ENCODE measurements at regions not wholly inside any gene's neighbourhood (a gene's known extent, or its start where the extent isn't known, plus 50 kb on each side); places are given as distances from the start of the nearest gene placed in this dataset.
A peak's percentile ranks its signal among the peaks of the same experiment; 100 is the strongest.

DNA sequence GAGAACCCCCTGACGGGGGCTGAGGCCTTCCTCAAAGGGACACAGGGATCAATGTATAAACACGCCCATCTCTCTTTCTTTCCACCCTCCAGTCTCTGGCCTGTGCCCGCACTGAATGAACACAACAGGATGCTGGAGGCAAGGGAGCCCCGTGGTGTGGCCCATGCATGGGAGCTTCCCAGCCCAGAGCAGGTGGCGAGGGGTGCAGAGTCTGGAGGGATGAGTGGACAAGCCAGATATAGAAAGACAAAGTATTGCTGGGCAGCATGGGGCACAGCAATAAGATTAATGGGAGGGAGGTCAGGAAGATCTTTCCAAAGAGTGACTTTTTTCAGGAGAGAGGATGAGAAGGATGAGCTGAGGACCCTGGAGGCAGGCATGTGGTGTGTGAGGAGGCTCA lies 103.7 kb downstream of the C5orf15 start:
- Mint-ChIP-seq H3K36me3 (ENCODE audit: low read depth) (no peaks in the 10 kb centered on the region), H3K4me3 (no peak overlapping the region), H3K4me1 (ENCODE audit: low read depth) (peaks cover 5% of the 10 kb centered on the region), H3K27ac (no peak overlapping the region), H3K27me3 (peaks cover 9% of the 10 kb centered on the region), H3K9me3 (no peaks in the 10 kb centered on the region)
- H3K36me3 ChIP-seq (ENCODE audit: insufficient read depth, low read length) = no peaks in the 10 kb centered on the region
- H3K9me3 ChIP-seq (ENCODE audit: control insufficient read depth in 1 of 2, insufficient read depth in 1 of 2, low read length in 2 of 2) = no peaks in the 10 kb centered on the region
- no peak for DNase-seq
- ChIA-PET POLR2A (no interaction called here), CTCF (no interaction called here)
- H3K27ac ChIP-seq (ENCODE audit: low read depth in 1 of 2, low read length in 2 of 2) = no peak overlapping the region
- peaks cover 0 to under 1% of the 10 kb centered on the region in 2 experiments for H3K27me3 ChIP-seq (ENCODE audit: control insufficient read depth in 1 of 2, insufficient read depth in 2 of 2, low read length in 2 of 2)
- intact Hi-C loops (cut with DNase I, micrococcal nuclease) = loop anchor here in 1 of 2 experiments (10.0 kb wide), 1 partner anchor 110 kb away; no protein-coding TSS in a partner anchor
- no peak for ATAC-seq (ENCODE audit: poor library complexity)
- H3K4me3 ChIP-seq (ENCODE audit: low read length) = no peak overlapping the region
- no peaks in the 10 kb centered on the region for H3K4me1 ChIP-seq (ENCODE audit: insufficient read depth, low read length)
- TF ChIP-seq, protein P1, sequence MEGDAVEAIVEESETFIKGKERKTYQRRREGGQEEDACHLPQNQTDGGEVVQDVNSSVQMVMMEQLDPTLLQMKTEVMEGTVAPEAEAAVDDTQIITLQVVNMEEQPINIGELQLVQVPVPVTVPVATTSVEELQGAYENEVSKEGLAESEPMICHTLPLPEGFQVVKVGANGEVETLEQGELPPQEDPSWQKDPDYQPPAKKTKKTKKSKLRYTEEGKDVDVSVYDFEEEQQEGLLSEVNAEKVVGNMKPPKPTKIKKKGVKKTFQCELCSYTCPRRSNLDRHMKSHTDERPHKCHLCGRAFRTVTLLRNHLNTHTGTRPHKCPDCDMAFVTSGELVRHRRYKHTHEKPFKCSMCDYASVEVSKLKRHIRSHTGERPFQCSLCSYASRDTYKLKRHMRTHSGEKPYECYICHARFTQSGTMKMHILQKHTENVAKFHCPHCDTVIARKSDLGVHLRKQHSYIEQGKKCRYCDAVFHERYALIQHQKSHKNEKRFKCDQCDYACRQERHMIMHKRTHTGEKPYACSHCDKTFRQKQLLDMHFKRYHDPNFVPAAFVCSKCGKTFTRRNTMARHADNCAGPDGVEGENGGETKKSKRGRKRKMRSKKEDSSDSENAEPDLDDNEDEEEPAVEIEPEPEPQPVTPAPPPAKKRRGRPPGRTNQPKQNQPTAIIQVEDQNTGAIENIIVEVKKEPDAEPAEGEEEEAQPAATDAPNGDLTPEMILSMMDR (IDR thresholded peaks at IDR 0.05) = no peak

DNA sequence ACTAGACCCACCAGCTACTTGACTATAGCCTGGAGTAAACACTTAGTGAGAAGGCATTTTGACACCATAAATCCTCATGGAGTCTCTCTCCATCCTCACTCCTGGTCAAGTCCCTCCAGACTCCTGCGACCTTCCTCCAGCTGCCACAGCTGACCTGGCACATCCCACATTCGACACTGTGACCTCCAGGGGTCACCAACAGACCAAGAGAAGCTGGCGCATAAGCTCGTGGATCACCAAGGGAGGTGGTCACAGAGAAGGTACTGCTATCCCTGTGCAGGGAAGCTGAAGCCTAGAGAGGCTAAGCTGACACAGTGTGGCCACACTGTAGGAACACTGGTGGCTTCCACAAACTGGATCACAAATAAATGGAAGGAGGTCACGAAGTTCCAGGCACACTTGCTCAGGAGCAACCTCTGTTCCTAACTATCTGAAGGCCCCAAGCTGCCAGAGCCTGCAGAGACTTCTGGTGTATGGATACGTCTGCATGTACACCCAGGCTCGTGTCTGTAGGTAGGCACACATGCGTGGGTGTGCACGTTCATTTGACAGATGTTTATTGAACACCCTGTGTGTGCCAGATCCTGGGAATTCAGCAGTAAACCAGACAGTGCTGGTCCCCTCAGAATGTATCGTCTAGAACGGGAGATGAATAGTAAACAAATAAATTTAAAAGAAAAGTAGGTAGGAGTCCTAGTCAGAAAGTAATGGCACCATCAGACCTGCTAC lies 104.4 kb downstream of the C5orf15 start:
- H3K9me3 ChIP-seq (ENCODE audit: control insufficient read depth in 1 of 2, insufficient read depth in 1 of 2, low read length in 2 of 2) = peaks cover 0 to 2% of the 10 kb centered on the region in 2 experiments
- Mint-ChIP-seq H3K27me3 (peaks cover 6% of the 10 kb centered on the region), H3K4me1 (ENCODE audit: low read depth) (peaks cover 1% of the 10 kb centered on the region), H3K27ac (no peak overlapping the region), H3K9me3 (no peaks in the 10 kb centered on the region), H3K4me3 (no peak overlapping the region), H3K36me3 (ENCODE audit: low read depth) (no peaks in the 10 kb centered on the region)
- CTCF ChIA-PET = no interaction called here
- ATAC-seq (ENCODE audit: poor library complexity) = no peak
- no peaks in the 10 kb centered on the region for H3K36me3 ChIP-seq (ENCODE audit: insufficient read depth, low read length)
- TF ChIP-seq, protein P1 (IDR thresholded peaks at IDR 0.05) = no peak
- no peaks in the 10 kb centered on the region for H3K27me3 ChIP-seq (ENCODE audit: control insufficient read depth in 1 of 2, insufficient read depth in 2 of 2, low read length in 2 of 2)
- intact Hi-C loops (cut with DNase I, micrococcal nuclease) = loop anchor here in 1 of 2 experiments (10.0 kb wide), 1 partner anchor 109 kb away; no protein-coding TSS in a partner anchor
- H3K4me3 ChIP-seq (ENCODE audit: low read length) = no peak overlapping the region
- DNase-seq = no peak
- no peaks in the 10 kb centered on the region for H3K4me1 ChIP-seq (ENCODE audit: insufficient read depth, low read length)
- no peak overlapping the region for H3K27ac ChIP-seq (ENCODE audit: low read depth in 1 of 2, low read length in 2 of 2)
- POLR2A ChIA-PET = no interaction called here

DNA sequence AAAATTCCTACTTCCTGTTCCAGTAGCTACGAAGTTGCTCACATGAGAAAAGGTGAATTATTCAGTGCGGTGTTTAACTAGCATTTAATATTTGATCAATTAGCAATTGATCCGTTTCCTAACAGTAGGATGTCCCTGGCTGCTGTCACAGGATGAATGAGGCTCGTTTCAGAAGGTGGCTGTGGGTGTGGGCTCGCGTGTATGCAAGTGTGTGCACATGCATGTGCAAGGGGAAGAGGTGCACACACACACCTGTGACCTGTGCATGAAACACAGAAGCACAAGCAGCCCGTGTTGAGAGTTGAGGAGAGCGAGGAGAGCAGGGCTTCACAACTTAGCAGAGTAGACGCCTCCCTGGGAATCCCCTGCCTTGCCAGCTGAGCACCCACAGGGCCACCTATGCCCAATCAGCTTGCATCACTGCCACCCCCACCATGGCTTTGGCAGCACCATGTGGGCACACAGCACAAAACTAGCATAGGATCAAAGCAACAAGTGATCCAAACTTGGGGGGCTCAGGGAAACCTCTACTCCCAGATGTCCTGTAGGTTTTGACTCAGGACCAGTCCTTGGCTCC lies 107.2 kb downstream of the C5orf15 start:
- Mint-ChIP-seq H3K9me3 (no peaks in the 10 kb centered on the region), H3K27ac (no peak overlapping the region), H3K27me3 (peaks cover 5% of the 10 kb centered on the region), H3K4me3 (no peak overlapping the region), H3K36me3 (ENCODE audit: low read depth) (no peaks in the 10 kb centered on the region), H3K4me1 (ENCODE audit: low read depth) (no peaks in the 10 kb centered on the region)
- ATAC-seq (ENCODE audit: poor library complexity) (no peak), DNase-seq (peak in 1 of 14 experiments; percentile 9)
- intact Hi-C loops (cut with DNase I, micrococcal nuclease) = loop anchor here in 1 of 2 experiments (10.0 kb wide), 1 partner anchor 106 kb away; no protein-coding TSS in a partner anchor
- Histone ChIP-seq H3K36me3 (ENCODE audit: insufficient read depth, low read length) (no peaks in the 10 kb centered on the region), H3K27me3 (ENCODE audit: control insufficient read depth in 1 of 2, insufficient read depth in 2 of 2, low read length in 2 of 2) (no peaks in the 10 kb centered on the region), H3K4me3 (ENCODE audit: low read length) (no peak overlapping the region), H3K4me1 (ENCODE audit: insufficient read depth, low read length) (no peaks in the 10 kb centered on the region), H3K27ac (ENCODE audit: low read depth in 1 of 2, low read length in 2 of 2) (no peak overlapping the region), H3K9me3 (ENCODE audit: control insufficient read depth in 1 of 2, insufficient read depth in 1 of 2, low read length in 2 of 2) (peaks cover 0 to 18% of the 10 kb centered on the region in 2 experiments)
- CTCF ChIA-PET = interaction anchor here (0.7 kb wide), 1 partner anchor 8 kb away, joined by 3 read pairs; no protein-coding TSS in a partner anchor
- TF ChIP-seq, protein P1 (IDR thresholded peaks at IDR 0.05) = no peak
- POLR2A ChIA-PET = no interaction called here
